Embryonic facial prominence (tissue), 1 donor: ENCODE measurements at regions not wholly inside any gene's neighbourhood (a gene's known extent, or its start where the extent isn't known, plus 50 kb on each side); places are given as distances from the start of the nearest gene placed in this dataset.
"Not testable (repeated sequence)": the region's sequence is repeated elsewhere in the genome, so short reads cannot be mapped to it uniquely, and the experiment has no call there.

Source experiments
- DNase-seq: peaks from one replicate; pipeline ENCODE4 v3.0.0-alpha.2; 2016; ENCODE audit errors: extremely low spot score

DNA sequence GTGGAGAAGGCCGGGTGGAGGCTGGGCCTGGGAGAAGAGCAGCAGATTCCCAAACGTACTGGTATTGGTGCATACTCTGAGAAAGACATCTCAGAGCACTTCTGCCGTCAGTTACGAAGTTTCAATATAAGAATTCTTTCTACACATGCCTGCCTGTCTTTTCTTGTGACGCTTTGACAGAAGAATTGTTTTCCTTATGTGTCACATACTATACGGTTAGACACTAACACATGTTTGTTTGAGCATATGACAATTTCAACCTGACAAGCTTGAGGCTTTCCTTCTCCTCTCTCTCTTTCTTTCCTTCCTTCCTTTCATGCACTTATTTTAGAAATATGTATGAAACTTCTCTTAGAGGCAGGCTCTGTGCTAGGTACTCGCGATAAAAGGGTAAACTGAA lies 360.0 kb downstream of the QKI start:
- DNase-seq: no peak

- DNase-seq: no peak
Observed at GRCh38 chr6:163773646-163774045, 359.1 kb downstream of the QKI start.

GRCh38 chr6:163772701-163773100 lies 358.2 kb downstream of the QKI start:
- DNase-seq: no peak

DNA sequence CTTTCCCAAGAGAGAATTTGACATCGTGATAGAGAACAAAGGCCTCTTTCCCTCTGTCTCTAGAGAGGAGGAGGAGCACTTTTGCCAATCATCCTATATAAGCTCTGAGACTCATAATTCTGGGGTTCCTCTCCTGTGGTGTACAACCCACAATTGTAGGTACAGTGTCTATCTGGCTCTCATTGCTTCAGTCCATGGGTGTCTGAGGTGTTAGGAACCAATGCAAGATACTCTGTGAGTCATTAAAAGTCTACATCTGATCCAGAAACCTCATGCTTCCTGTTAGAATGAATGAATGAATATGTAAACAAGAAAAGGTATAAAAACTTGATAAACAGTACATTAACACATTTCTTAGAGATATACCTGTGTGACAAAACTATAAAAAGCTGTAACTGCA lies 356.7 kb downstream of the QKI start:
- DNase-seq: no peak

DNA sequence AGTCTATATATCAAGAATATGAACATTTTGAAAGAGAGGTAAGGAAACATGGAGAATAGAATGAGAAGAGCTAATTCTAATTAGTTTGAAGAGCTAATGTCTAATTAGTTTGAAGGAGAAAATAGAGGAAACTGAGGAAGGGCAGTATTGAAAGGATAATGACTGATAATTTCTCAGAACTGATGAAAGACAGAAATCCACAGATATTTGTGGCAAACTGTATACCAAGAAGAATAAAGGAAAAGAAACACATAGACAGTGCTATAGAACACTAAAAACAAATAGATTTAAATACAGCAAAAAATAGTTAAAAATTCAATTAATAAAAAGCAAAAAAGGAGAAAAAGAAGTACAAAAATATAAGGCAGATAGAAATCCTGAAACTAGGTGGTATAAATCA lies 354.4 kb downstream of the QKI start:
- DNase-seq: no peak

DNA sequence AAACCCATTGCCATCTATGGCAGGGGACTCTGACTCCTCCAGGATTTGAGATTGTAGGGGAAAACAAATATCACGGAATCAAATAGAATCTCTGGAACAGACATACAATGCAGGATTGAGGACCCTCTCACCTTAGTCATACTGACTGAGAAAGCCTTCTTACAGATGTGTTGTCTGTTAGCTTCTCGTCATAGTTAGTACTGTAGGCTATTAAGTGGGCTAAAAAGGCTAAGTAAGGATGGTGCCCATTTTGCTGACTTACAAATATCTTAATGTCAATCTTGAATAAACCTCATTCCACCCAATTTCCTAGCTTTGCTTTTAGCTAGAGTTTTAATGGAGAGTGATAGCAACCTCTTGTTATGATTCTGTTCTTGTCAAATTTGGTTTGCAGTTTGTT lies 352.4 kb downstream of the QKI start:
- no peak for DNase-seq

- no peak for DNase-seq
Observed at GRCh38 chr6:163765335-163765734, 350.8 kb downstream of the QKI start.

DNA sequence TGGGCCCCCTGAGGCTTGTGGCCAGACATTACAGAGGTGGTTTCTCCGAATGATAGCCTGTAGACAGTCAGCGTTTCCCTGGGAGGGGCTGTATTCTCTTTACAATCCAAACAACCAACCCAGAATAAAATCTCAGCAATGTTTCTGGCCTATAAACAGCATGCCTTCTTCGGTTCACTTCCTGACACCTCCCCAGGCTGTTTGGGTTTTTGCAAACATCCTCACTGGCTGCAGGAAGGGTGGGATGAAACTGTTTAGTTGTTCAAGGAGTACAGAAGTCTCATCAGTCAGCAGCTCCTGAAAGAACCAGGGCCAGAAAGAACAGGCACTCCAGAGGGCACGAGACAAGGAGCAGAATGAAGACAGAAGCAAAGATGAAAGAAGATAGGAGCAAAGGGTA lies 350.0 kb downstream of the QKI start:
- no peak for DNase-seq

DNA sequence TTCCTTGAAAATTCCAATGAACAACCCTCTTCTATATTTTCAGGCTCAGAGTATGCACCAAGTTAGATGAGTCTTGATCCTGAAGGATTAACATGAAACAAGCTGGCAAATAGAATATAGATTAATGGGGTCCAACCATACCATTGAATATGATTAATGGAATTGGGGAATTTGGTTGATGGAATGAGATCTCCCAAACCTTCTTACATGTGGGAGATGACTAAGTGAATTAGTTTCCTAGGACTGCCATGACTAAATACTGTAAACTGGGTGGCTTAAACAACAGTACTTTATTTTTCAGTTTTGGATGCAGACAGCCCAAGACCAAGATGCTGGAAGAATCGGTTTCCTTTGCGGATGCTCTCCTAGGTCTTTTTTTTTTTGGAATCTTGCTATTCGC lies 347.0 kb downstream of the QKI start:
- DNase-seq: no peak

- DNase-seq: no peak
Observed at GRCh38 chr6:163760860-163761259, 346.3 kb downstream of the QKI start.

- DNase-seq: no peak
Observed at GRCh38 chr6:163759542-163759941, 345.0 kb downstream of the QKI start.

DNA sequence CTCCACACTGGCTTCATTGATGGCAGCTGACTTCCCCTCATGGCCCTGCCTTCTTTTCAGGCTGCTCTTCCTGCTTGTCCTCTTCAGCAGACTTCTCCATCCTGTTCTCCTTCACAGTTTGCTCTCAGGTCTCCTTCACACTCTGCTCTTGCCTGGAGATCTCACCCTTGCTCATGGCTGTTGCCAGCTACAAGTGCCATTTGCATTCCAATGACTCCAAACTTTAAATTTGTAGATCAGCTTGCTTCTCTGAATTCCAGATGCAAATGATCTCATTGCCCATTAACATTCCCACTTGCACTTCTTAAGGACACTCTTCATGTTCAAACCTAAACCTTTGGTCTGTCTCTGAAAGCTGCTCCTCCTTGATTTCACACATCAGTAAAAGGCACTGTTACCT lies 343.0 kb downstream of the QKI start:
- DNase-seq: no peak

GRCh38 chr6:163756079-163756478 lies 341.6 kb downstream of the QKI start:
- no peak for DNase-seq

DNA sequence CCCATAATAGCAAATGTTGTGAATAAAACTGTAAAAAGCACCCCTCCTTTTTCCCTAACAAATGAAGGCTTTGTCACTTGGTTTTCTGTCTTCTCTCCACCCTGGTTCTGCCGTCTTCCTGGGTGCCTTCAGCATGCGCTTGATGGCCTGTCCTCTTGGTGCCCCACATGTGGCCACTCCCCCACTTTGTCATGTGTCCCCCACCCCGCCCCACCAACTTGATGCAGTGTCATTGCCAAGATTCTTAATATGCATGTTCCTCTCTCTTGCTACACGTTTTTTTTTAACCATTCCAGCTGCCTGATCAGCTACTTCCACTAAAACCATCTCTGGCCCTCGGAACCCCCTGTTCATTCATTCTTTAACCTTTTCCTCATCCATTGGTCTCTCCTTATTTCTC lies 340.3 kb downstream of the QKI start:
- DNase-seq: no peak

DNA sequence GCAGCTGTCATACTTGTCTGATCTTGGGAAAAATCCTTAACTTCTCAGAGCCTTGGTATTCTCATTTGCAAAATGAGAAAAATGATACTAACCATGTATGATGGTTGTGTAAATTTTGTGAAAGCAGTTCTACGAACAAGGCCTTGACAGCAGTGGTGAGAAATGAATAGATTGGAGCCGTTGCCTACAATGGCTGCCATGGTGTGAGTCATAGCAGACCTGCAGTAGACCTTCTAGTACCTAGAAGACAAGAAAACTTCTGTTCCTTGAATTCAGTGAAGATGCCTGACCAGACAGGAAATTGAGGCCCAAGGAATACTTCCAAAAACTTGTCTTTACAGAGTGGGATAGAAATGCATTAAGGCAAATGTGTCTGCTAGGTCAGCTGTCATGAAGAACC lies 338.9 kb downstream of the QKI start:
- DNase-seq: no peak

DNA sequence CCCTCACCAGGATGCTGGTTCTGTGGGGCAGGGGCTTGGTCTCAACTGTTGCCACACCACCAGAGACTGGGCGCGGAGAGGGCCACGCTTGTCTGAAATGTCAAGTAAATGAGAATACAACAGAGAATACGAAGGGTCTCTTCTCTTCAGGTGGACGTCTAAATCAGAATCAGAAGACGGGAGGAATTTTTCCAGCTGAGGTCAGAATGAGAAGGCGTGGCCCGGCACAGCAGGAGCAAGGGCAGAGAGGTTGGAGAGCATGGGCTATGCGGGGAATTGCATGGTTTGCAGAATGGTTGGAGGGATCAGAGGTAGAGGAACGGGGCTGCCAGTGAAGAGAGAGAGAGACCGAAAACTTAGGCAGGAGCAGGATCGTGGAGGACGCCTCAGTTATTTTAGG lies 337.9 kb downstream of the QKI start:
- no peak for DNase-seq

DNA sequence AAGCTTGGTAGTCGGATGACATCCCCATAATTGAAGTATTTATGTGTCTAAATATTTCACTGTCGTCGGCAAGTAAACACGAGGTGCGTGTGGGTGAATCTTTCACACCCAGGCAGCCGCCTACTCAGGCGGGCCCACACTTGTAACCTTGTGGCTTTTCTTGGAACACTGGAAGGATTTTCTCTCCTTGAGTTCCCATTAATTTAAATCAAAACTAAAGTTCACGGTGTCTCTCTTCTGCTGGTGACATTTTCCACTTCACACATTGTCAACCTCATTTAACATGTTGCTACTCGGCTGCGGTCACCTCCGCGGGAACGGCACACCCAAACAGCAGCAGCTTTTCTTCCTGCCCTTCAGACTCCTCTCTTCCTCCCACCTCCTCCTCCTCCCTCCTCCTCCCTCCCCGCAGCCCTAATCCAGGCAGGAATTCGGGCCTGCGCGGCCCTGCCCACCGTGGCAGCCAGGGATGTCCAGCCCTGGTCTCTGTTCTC lies 336.6 kb downstream of the QKI start:
- DNase-seq: no peak

GRCh38 chr6:163750431-163751031 lies 336.0 kb downstream of the QKI start:
- no peak for DNase-seq

- DNase-seq: no peak
Observed at GRCh38 chr6:163748886-163749285, 334.4 kb downstream of the QKI start.

- DNase-seq: no peak
Observed at GRCh38 chr6:163748036-163748435, 333.5 kb downstream of the QKI start.

- DNase-seq: not testable (repeated sequence)
Observed at GRCh38 chr6:163747058-163747457, 332.5 kb downstream of the QKI start.

GRCh38 chr6:163745536-163746400 lies 331.2 kb downstream of the QKI start:
- DNase-seq: peak; percentile 52

- DNase-seq: no peak
Observed at GRCh38 chr6:163744256-163744925, 329.9 kb downstream of the QKI start.
